Astrocyte of the spinal cord (primary cell): ENCODE measurements at regions not wholly inside any gene's neighbourhood (a gene's known extent, or its start where the extent isn't known, plus 50 kb on each side); places are given as distances from the start of the nearest gene placed in this dataset.

Experiments
- DNase-seq: peaks from one replicate; pipeline ENCODE4 v3.0.0; 2011; ENCODE audit warnings: low read depth, low spot score
- H3K4me3 ChIP-seq: 2 replicates; pipeline ENCODE4 v1.5.1; 2011; ENCODE audit warnings: low read depth, mild to moderate bottlenecking, low read length, moderate library complexity
- in situ Hi-C: cut with HindIII; loops from 2 replicates; pipeline ENCODE4 v1.10.0; 2017; ENCODE audit warnings: low sequenced_read_pairs
- TF ChIP-seq, protein P1 (sequence below): IDR thresholded peaks from 2 replicates; pipeline ENCODE4 v1.5.1; 2012; ENCODE audit warnings: low read depth, mild to moderate bottlenecking, low read length, inconsistent platforms

DNA sequence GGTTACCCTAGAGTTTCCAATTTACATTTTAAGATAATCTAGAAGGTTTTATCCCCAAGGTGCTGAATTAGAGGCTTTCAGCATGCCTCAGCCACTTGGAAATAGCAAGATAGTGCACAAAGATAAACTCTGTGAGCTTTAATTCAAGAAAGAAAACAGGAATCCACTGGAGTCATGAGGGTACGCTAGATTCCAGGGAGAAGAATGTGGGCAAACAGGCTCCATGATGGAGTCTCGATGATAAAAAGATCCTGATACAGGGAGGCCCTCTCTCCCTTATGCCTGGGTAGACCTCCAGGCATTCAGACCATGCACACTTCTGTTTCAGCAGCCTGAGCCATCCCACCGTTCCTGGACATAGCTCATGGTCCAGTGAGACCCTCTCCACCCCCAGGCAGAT is 344.6 kb upstream of the LCORL start:
- TF ChIP-seq, protein P1, sequence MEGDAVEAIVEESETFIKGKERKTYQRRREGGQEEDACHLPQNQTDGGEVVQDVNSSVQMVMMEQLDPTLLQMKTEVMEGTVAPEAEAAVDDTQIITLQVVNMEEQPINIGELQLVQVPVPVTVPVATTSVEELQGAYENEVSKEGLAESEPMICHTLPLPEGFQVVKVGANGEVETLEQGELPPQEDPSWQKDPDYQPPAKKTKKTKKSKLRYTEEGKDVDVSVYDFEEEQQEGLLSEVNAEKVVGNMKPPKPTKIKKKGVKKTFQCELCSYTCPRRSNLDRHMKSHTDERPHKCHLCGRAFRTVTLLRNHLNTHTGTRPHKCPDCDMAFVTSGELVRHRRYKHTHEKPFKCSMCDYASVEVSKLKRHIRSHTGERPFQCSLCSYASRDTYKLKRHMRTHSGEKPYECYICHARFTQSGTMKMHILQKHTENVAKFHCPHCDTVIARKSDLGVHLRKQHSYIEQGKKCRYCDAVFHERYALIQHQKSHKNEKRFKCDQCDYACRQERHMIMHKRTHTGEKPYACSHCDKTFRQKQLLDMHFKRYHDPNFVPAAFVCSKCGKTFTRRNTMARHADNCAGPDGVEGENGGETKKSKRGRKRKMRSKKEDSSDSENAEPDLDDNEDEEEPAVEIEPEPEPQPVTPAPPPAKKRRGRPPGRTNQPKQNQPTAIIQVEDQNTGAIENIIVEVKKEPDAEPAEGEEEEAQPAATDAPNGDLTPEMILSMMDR: no peak
- in situ Hi-C loops: no loop called here
- H3K4me3 ChIP-seq: no peak overlapping the region
- DNase-seq: no peak

DNA sequence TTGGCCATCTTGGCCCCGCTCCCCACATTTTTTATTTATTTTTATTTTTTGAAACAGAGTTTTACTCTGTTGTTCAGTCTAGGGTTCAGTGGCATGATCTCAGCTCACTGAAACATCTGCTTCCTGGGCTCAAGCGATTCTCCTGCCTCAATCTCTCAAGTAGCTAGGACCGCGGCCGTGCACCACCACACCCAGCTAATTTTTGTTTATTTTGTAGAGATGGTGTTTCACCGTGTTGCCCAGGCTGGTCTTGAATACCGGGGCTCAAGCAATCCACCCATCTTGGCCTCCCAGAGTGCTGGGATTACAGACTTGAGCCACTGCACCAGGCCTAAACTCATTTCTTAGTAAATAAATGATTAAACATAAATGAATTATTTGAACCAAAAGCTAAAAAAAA is 322.0 kb upstream of the LCORL start:
- no peak overlapping the region for H3K4me3 ChIP-seq
- DNase-seq: no peak
- TF ChIP-seq, protein P1: no peak
- in situ Hi-C loops: no loop called here

DNA sequence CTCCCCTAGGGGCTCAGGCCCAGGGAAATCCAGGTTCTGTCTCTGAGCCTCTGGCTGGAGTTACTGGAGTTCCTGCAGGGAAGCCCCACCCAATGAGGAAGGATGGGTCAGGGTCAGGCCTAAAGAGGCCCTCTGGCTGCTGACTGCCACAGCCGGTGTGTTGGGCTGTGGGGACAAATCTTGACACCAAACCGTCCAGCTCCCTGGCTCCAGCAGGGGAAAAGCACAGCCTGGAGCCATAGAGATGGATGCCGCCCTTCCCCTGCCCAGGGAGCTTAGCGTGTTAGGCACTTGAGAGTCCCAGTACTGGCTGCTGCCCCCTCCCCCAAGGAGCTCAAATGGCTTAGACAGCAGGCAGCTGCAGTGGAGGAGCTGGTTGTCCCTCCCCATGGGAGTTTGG is 321.3 kb upstream of the LCORL start:
- H3K4me3 ChIP-seq: no peak overlapping the region
- DNase-seq: no peak
- TF ChIP-seq, protein P1: no peak
- in situ Hi-C loops: no loop called here

DNA sequence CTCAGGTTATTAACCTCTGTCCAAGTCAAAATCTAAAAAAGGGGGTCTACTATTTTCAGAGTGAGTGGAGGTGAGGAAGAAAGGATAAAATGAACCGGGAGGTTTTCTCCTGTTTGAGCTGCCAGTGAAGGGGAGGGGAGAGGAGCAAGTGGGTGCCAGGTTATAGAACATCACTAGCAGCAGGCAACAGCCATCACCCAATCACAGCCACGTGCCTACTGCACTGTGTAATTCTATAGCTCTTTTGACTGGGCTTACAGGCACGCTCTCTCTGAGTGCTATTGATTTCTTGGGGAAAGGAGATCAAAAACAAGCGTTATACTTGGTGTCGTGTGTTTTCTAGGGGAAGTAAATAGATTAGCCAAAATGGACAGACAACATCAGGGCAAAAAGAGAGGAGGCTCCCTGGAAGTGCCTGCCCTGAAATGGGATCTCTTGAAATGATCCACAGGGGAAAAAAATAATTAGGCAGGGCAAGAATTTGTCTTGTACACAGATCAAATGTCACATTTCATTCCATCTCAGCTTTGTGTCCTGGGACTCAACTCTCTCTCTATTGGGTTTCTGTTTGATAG is 300.5 kb upstream of the LCORL start:
- in situ Hi-C loops: no loop called here
- DNase-seq: no peak
- TF ChIP-seq, protein P1: no peak
- H3K4me3 ChIP-seq: no peak overlapping the region

DNA sequence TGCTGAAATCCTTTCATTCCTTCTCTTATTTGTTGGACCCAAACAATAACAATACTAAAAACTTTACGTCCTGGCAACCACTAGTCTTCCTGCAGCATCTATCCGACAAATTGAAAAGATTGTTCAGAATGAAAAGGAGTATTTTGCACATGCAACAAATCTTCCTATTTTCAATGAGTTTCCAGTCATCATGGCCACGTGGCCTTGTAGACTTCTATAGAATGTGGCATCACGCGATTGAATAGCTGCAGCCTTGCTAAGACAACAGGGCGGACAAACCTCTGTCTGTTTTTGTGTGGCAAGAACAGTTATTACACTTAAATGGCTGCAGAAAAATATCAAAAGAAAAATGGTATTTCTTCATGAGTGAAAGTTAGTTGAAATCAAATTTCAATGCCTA is 297.9 kb upstream of the LCORL start:
- TF ChIP-seq, protein P1: no peak
- in situ Hi-C loops: no loop called here

DNA sequence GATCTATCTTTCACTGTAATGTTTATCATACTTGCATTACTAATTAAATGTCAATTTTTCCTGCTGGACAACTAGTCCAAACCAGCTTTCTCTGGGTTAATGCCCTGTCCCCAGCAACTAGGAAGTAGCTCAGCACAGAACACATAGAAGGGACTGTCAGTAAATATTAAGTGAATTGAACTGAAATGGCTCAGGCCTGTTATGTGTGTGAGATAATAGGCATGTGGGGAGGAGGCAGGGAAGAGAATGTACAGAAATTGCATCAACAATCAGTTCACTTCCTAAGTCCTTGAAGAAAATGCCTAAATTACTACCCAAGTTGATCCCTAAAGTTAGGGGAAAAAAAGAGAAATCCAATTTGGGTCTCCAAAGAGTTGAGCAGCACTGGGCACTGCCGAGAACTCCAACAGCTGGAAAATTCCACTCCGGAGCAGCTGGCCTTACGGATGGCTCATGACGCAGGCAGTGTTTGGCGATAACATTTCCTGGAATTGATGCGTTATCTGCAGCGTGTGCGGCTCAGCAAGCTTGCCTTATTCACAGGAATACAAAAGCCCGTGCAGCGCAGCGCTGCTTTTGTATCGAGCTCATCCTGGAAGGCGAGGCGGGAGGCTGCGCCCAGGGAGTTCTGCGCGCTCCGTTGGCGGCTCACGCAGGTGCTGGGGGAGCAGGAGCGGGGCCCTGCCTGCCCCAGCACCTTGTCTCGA is 297.3 kb upstream of the LCORL start:
- TF ChIP-seq, protein P1: no peak
- no peak overlapping the region for H3K4me3 ChIP-seq
- in situ Hi-C loops: no loop called here
- no peak for DNase-seq

More for the DNA sequence above, 297.9 kb upstream of the LCORL start:
- H3K4me3 ChIP-seq: no peak overlapping the region
- DNase-seq: peak; percentile 0
